ENCODE measurements at regions not wholly inside any gene's neighbourhood (a gene's known extent, or its start where the extent isn't known, plus 50 kb on each side); places are given as distances from the start of the nearest gene placed in this dataset.

DNA sequence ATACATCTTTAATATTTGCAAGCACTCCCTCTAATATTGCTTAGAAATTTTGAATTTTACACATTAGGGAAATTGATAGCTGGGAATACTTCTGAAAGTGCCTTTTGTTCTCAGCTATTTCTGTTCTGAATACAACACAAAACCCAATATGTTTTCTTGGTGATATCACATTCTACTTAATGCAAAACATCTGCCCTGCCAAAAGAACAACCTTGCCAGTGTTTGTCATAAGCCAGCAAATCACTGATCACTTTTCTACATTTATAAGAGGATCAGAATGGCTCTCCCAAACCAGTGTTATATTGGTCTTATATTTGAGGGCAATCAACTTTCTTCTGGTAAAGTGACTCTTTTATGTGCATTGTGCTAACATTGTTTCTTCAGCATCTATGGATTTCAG, 126.8 kb upstream of the APOOL start:
- H3K4me1 Mint-ChIP-seq, result no peaks in the 10 kb centered on the region
- no peak overlapping the region for H3K4me3 Mint-ChIP-seq
- TF ChIP-seq, protein P1, sequence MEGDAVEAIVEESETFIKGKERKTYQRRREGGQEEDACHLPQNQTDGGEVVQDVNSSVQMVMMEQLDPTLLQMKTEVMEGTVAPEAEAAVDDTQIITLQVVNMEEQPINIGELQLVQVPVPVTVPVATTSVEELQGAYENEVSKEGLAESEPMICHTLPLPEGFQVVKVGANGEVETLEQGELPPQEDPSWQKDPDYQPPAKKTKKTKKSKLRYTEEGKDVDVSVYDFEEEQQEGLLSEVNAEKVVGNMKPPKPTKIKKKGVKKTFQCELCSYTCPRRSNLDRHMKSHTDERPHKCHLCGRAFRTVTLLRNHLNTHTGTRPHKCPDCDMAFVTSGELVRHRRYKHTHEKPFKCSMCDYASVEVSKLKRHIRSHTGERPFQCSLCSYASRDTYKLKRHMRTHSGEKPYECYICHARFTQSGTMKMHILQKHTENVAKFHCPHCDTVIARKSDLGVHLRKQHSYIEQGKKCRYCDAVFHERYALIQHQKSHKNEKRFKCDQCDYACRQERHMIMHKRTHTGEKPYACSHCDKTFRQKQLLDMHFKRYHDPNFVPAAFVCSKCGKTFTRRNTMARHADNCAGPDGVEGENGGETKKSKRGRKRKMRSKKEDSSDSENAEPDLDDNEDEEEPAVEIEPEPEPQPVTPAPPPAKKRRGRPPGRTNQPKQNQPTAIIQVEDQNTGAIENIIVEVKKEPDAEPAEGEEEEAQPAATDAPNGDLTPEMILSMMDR (conservative IDR thresholded peaks at IDR 0.05), result no peak
- no peaks in the 10 kb centered on the region for H3K27me3 ChIP-seq (ENCODE audit: control insufficient read depth, insufficient read depth, low read length, poor library complexity, severe bottlenecking)
- no peak overlapping the region for H3K4me3 ChIP-seq (ENCODE audit: low read length)
- H3K9me3 ChIP-seq (ENCODE audit: control insufficient read depth, low read length), result no peaks in the 10 kb centered on the region
- no peak overlapping the region for H3K27ac ChIP-seq (ENCODE audit: low read depth, low read length)
- no peak for DNase-seq
- H3K27me3 Mint-ChIP-seq (ENCODE audit: insufficient read depth), result no peaks in the 10 kb centered on the region
- H3K9me3 Mint-ChIP-seq, result peaks cover 38% of the 10 kb centered on the region
- H3K36me3 ChIP-seq (ENCODE audit: control insufficient read depth, insufficient read depth, low read length), result no peaks in the 10 kb centered on the region
- H3K36me3 Mint-ChIP-seq (ENCODE audit: low read depth), result no peaks in the 10 kb centered on the region
- H3K27ac Mint-ChIP-seq, result no peak overlapping the region
- no peaks in the 10 kb centered on the region for H3K4me1 ChIP-seq (ENCODE audit: control insufficient read depth, insufficient read depth, low read length)
- H3K9ac ChIP-seq (ENCODE audit: extremely low read depth, low read length, poor library complexity, severe bottlenecking), result no peak overlapping the region

DNA sequence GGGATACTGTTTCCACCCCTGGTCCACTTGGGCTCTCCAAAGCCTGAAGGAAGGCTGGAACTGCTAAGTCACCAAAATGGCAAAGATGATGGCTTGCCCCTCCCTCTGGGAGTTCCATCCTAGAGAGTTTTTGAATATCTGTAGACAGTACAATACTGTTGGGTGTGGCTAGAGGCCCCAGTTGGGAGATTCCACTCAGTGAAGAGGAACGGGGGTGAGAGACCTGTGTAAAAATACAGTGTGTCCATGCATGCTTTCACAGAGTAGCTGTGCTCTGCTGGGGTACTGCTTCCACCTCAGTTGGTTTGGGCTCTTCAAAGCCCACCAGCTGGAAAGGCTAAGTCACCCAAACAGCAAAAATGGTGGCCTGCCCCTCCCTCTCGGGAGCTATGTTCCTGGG, 109.8 kb upstream of the APOOL start:
- Histone ChIP-seq H3K4me3 (ENCODE audit: low read length) (no peak overlapping the region), H3K9ac (ENCODE audit: extremely low read depth, low read length, poor library complexity, severe bottlenecking) (no peak overlapping the region), H3K9me3 (ENCODE audit: control insufficient read depth, low read length) (no peaks in the 10 kb centered on the region), H3K4me1 (ENCODE audit: control insufficient read depth, insufficient read depth, low read length) (no peaks in the 10 kb centered on the region), H3K36me3 (ENCODE audit: control insufficient read depth, insufficient read depth, low read length) (no peaks in the 10 kb centered on the region), H3K27ac (ENCODE audit: low read depth, low read length) (no peak overlapping the region), H3K27me3 (ENCODE audit: control insufficient read depth, insufficient read depth, low read length, poor library complexity, severe bottlenecking) (no peaks in the 10 kb centered on the region)
- no peak for DNase-seq
- Mint-ChIP-seq H3K27me3 (ENCODE audit: insufficient read depth) (no peaks in the 10 kb centered on the region), H3K4me3 (no peak overlapping the region), H3K27ac (no peak overlapping the region), H3K4me1 (no peaks in the 10 kb centered on the region), H3K9me3 (peaks cover 34% of the 10 kb centered on the region), H3K36me3 (ENCODE audit: low read depth) (no peaks in the 10 kb centered on the region)
- 84% methylated on average over 2 of the region's 2 CpGs; no CpG with 5 or more reads in 1 of the 2 experiments for WGBS, 2 experiments (ENCODE audit: insufficient coverage in 1 of 2, insufficient read length in 1 of 2)
- TF ChIP-seq, protein P1 (conservative IDR thresholded peaks at IDR 0.05), result no peak

DNA sequence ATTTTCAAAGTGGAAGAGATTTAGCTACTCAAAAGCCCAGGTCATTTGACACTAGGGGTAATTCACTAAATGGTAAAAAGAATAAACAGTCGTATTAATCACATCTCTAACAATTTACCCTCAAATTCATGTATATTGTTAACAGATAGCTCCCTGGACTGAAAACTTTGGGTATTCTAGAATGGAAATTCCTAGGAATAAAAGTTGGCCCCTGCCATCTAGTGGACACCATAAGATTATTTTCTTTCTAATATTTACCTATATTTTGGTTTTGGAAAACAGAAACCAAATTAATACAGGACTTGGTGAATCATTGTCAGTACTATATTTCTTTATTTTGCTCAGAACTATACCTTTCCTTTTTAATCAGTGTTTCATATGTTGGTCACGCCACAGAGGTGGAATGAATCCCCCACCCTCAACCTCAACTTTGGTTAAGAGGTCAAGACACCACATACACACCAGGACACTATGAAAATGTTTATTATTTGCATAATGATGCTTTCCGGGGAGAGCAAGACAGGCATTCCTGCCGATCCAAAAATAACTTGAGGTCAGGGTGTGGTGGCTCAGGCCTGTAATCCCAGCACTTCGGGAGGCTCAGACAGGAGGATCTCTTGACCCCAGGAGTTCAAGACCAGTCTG, 96.2 kb upstream of the APOOL start:
- Histone ChIP-seq H3K4me1 (ENCODE audit: control insufficient read depth, insufficient read depth, low read length) (no peaks in the 10 kb centered on the region), H3K27me3 (ENCODE audit: control insufficient read depth, insufficient read depth, low read length, poor library complexity, severe bottlenecking) (no peaks in the 10 kb centered on the region), H3K36me3 (ENCODE audit: control insufficient read depth, insufficient read depth, low read length) (no peaks in the 10 kb centered on the region), H3K9ac (ENCODE audit: extremely low read depth, low read length, poor library complexity, severe bottlenecking) (no peak overlapping the region), H3K27ac (ENCODE audit: low read depth, low read length) (no peak overlapping the region), H3K9me3 (ENCODE audit: control insufficient read depth, low read length) (no peaks in the 10 kb centered on the region), H3K4me3 (ENCODE audit: low read length) (no peak overlapping the region)
- 72 to 86% methylated on average over 1 to 4 of the region's 5 CpGs for WGBS, 2 experiments (ENCODE audit: insufficient coverage in 1 of 2, insufficient read length in 1 of 2)
- Mint-ChIP-seq H3K27me3 (ENCODE audit: insufficient read depth) (no peaks in the 10 kb centered on the region), H3K4me1 (no peaks in the 10 kb centered on the region), H3K9me3 (peaks cover 32% of the 10 kb centered on the region), H3K27ac (no peak overlapping the region), H3K36me3 (ENCODE audit: low read depth) (no peaks in the 10 kb centered on the region), H3K4me3 (no peak overlapping the region)
- no peak for DNase-seq
- TF ChIP-seq, protein P1 (conservative IDR thresholded peaks at IDR 0.05), result peak; percentile 64
